ENCODE measurements at regions not wholly inside any gene's neighbourhood (a gene's known extent, or its start where the extent isn't known, plus 50 kb on each side); places are given as distances from the start of the nearest gene placed in this dataset.

GRCh38 chr5:158470764-158471534 lies 612.0 kb upstream of the CLINT1 start:
- Mint-ChIP-seq H3K4me1 (peaks cover 10% of the 10 kb centered on the region), H3K36me3 (ENCODE audit: low read depth) (no peaks in the 10 kb centered on the region), H3K27ac (no peak overlapping the region), H3K9me3 (peaks cover 4% of the 10 kb centered on the region), H3K27me3 (ENCODE audit: insufficient read depth) (peaks cover 39% of the 10 kb centered on the region), H3K4me3 (no peak overlapping the region)
- Histone ChIP-seq H3K27me3 (ENCODE audit: control insufficient read depth, insufficient read depth, low read length, poor library complexity, severe bottlenecking) (no peaks in the 10 kb centered on the region), H3K9me3 (ENCODE audit: control insufficient read depth, low read length) (no peaks in the 10 kb centered on the region), H3K4me1 (ENCODE audit: control insufficient read depth, insufficient read depth, low read length) (no peaks in the 10 kb centered on the region), H3K9ac (ENCODE audit: extremely low read depth, low read length, poor library complexity, severe bottlenecking) (no peak overlapping the region), H3K4me3 (ENCODE audit: low read length) (no peak overlapping the region), H3K27ac (ENCODE audit: low read depth, low read length) (no peak overlapping the region), H3K36me3 (ENCODE audit: control insufficient read depth, insufficient read depth, low read length) (no peaks in the 10 kb centered on the region)
- TF ChIP-seq CTCF (conservative IDR thresholded peaks at IDR 0.05) = no peak
- DNase-seq = peak; percentile 67
- 83% methylated on average over 5 of the region's 5 CpGs; no CpG with 5 or more reads in 1 of the 2 experiments for WGBS, 2 experiments (ENCODE audit: insufficient coverage in 1 of 2, insufficient read length in 1 of 2)

GRCh38 chr5:158468444-158468843 lies 609.5 kb upstream of the CLINT1 start:
- WGBS, 2 experiments (ENCODE audit: insufficient coverage in 1 of 2, insufficient read length in 1 of 2) = 88 to 95% methylated on average over 1 to 2 of the region's 2 CpGs
- Mint-ChIP-seq H3K4me3 (no peak overlapping the region), H3K27ac (no peak overlapping the region)

GRCh38 chr5:158466191-158466590 lies 607.2 kb upstream of the CLINT1 start:
- Mint-ChIP-seq H3K27ac (no peak overlapping the region), H3K4me3 (no peak overlapping the region), H3K36me3 (ENCODE audit: low read depth) (no peaks in the 10 kb centered on the region), H3K4me1 (peaks cover 5% of the 10 kb centered on the region), H3K27me3 (ENCODE audit: insufficient read depth) (peaks cover 25% of the 10 kb centered on the region), H3K9me3 (peaks cover 4% of the 10 kb centered on the region)
- Histone ChIP-seq H3K27ac (ENCODE audit: low read depth, low read length) (no peak overlapping the region), H3K9me3 (ENCODE audit: control insufficient read depth, low read length) (no peaks in the 10 kb centered on the region), H3K9ac (ENCODE audit: extremely low read depth, low read length, poor library complexity, severe bottlenecking) (no peak overlapping the region), H3K36me3 (ENCODE audit: control insufficient read depth, insufficient read depth, low read length) (no peaks in the 10 kb centered on the region), H3K27me3 (ENCODE audit: control insufficient read depth, insufficient read depth, low read length, poor library complexity, severe bottlenecking) (no peaks in the 10 kb centered on the region), H3K4me3 (ENCODE audit: low read length) (no peak overlapping the region), H3K4me1 (ENCODE audit: control insufficient read depth, insufficient read depth, low read length) (no peaks in the 10 kb centered on the region)
- no peak for DNase-seq
- no peak for TF ChIP-seq CTCF (conservative IDR thresholded peaks at IDR 0.05)

More at GRCh38 chr5:158468444-158468843, 609.5 kb upstream of the CLINT1 start:
- Mint-ChIP-seq H3K9me3 (peaks cover 4% of the 10 kb centered on the region), H3K36me3 (ENCODE audit: low read depth) (no peaks in the 10 kb centered on the region), H3K4me1 (peaks cover 10% of the 10 kb centered on the region), H3K27me3 (ENCODE audit: insufficient read depth) (peaks cover 31% of the 10 kb centered on the region)
- Histone ChIP-seq H3K27ac (ENCODE audit: low read depth, low read length) (no peak overlapping the region), H3K9me3 (ENCODE audit: control insufficient read depth, low read length) (no peaks in the 10 kb centered on the region), H3K36me3 (ENCODE audit: control insufficient read depth, insufficient read depth, low read length) (no peaks in the 10 kb centered on the region), H3K4me1 (ENCODE audit: control insufficient read depth, insufficient read depth, low read length) (no peaks in the 10 kb centered on the region), H3K4me3 (ENCODE audit: low read length) (no peak overlapping the region), H3K27me3 (ENCODE audit: control insufficient read depth, insufficient read depth, low read length, poor library complexity, severe bottlenecking) (no peaks in the 10 kb centered on the region), H3K9ac (ENCODE audit: extremely low read depth, low read length, poor library complexity, severe bottlenecking) (no peak overlapping the region)
- no peak for TF ChIP-seq CTCF (conservative IDR thresholded peaks at IDR 0.05)
- no peak for DNase-seq

Measured in endodermal cell (in vitro differentiated cells).